Endothelial cell of umbilical vein (primary cell): ENCODE measurements at regions not wholly inside any gene's neighbourhood (a gene's known extent, or its start where the extent isn't known, plus 50 kb on each side); places are given as distances from the start of the nearest gene placed in this dataset.

Experiments used
- BruUV-seq: library from RNA; stranded (reverse); fragments of 400-500 nt; replicated peaks from 2 replicates; lab custom pipeline; 2021; lab: Mats Ljungman, UMichigan
- CTCF ChIA-PET: fragments of 300-600, 350-600 bp; sonication (Branson Sonifier 250); formaldehyde crosslinking; loops from one replicate; lab custom pipeline; 2021; ENCODE audit warnings: antibody characterized with exemption, inconsistent platforms; lab: Charles Lee
- POLR2A ChIA-PET: fragments of 300-600, 350-600 bp; sonication (Branson Sonifier 250); formaldehyde crosslinking; loops from one replicate; lab custom pipeline; 2021; ENCODE audit warnings: antibody characterized with exemption, inconsistent platforms; lab: Charles Lee
- DNase-seq: peaks from one replicate; pipeline ENCODE4 v3.0.0-alpha.2; 2011; ENCODE audit warnings: low read depth, low spot score
- FAIRE-seq: peaks from 2 replicates; lab custom pipeline; 2011; peaks lifted over from hg19 to GRCh38; lab: Jason Lieb, UNC
- H2AFZ ChIP-seq: 2 replicates; pipeline ENCODE4 v1.6.0; 2012; ENCODE audit warnings: low read depth, low read length, control low read depth, inconsistent platforms
- H3K27ac ChIP-seq: 2 replicates; pipeline ENCODE4 v1.5.1; 2011; ENCODE audit warnings: low read depth, mild to moderate bottlenecking, control low read depth, low read length, moderate library complexity; ENCODE audit not compliant: insufficient read depth
- H3K27me3 ChIP-seq, 2 experiments: 2 replicates each; pipeline versions ENCODE4 v1.6.0 to v1.6.1; 2011; ENCODE audit warnings: low read length in 2 of 2, mixed read lengths in 1 of 2; ENCODE audit not compliant: control insufficient read depth in 2 of 2, insufficient read depth in 2 of 2
- H3K36me3 ChIP-seq, 2 experiments: 2 replicates in 1 of 2; 3 replicates in 1 of 2; pipeline ENCODE4 v1.5.1; 2011; ENCODE audit warnings: low read length in 2 of 2, mild to moderate bottlenecking in 1 of 2, moderate library complexity in 1 of 2; ENCODE audit not compliant: control insufficient read depth in 2 of 2, insufficient read depth in 2 of 2; ENCODE audit errors: extremely low read depth in 1 of 2
- H3K4me1 ChIP-seq: 3 replicates; pipeline ENCODE4 v1.5.1; 2011; ENCODE audit warnings: mild to moderate bottlenecking, low read length; ENCODE audit not compliant: control insufficient read depth, insufficient read depth; ENCODE audit errors: extremely low read depth
- H3K4me2 ChIP-seq: 2 replicates; pipeline ENCODE4 v1.6.1; 2011; ENCODE audit warnings: low read length, control low read depth, mixed read lengths; ENCODE audit not compliant: insufficient read depth
- H3K4me3 ChIP-seq, 3 experiments: fragments of 200-600 bp in 1 of 3; sonication (generic), shearing (Covaris generic) in 1 of 3; replicated peaks in 1 of 3; 2 replicates each; pipeline ENCODE4 v1.5.1; 2011 to 2016; ENCODE audit warnings: control low read depth in 3 of 3, low read length in 3 of 3, mild to moderate bottlenecking in 2 of 3, inconsistent platforms in 1 of 3, low read depth in 1 of 3, moderate library complexity in 1 of 3; ENCODE audit not compliant: insufficient read depth in 1 of 3
- H3K79me2 ChIP-seq: 2 replicates; pipeline ENCODE4 v1.6.0; 2012; ENCODE audit warnings: low read length, inconsistent platforms; ENCODE audit not compliant: control insufficient read depth, insufficient read depth
- H3K9ac ChIP-seq: replicated peaks from 2 replicates; pipeline ENCODE3; 2011; ENCODE audit warnings: low read length, control low read depth; ENCODE audit not compliant: insufficient read depth; ENCODE audit errors: extremely low read depth
- H3K9me1 ChIP-seq: replicated peaks from 3 replicates; pipeline ENCODE4 v1.6.0; 2011; ENCODE audit warnings: mild to moderate bottlenecking, low read length; ENCODE audit not compliant: control insufficient read depth, insufficient read depth; ENCODE audit errors: extremely low read depth
- H3K9me3 ChIP-seq: replicated peaks from 2 replicates; pipeline ENCODE4 v1.5.1; 2012; ENCODE audit warnings: low read length, inconsistent platforms; ENCODE audit not compliant: control insufficient read depth, insufficient read depth
- H4K20me1 ChIP-seq: replicated peaks from 2 replicates; pipeline ENCODE3; 2011; ENCODE audit warnings: mild to moderate bottlenecking, low read length; ENCODE audit not compliant: control insufficient read depth, insufficient read depth; ENCODE audit errors: extremely low read depth
- EZH2 ChIP-seq: IDR thresholded peaks from 2 replicates; pipeline ENCODE4 v1.6.1; 2012; ENCODE audit warnings: borderline replicate concordance, low read depth, mild to moderate bottlenecking, moderate library complexity, low read length, inconsistent platforms; ENCODE audit not compliant: severe bottlenecking
- FOS ChIP-seq: IDR thresholded peaks from 2 replicates; pipeline ENCODE4 v1.6.1; 2011; ENCODE audit warnings: mild to moderate bottlenecking, low read length, moderate library complexity, borderline replicate concordance; ENCODE audit not compliant: insufficient read depth
- GATA2 ChIP-seq: IDR thresholded peaks from 2 replicates; pipeline ENCODE4 v1.7.0; 2011; ENCODE audit warnings: low read depth, mild to moderate bottlenecking, moderate library complexity, mixed read lengths, low read length; ENCODE audit not compliant: insufficient read length, insufficient read depth
- JUN ChIP-seq: IDR thresholded peaks from 2 replicates; pipeline ENCODE4 v1.6.1; 2011; ENCODE audit warnings: borderline replicate concordance, low read depth; ENCODE audit not compliant: insufficient read length, insufficient read depth
- POLR2A ChIP-seq: IDR thresholded peaks from 2 replicates; pipeline ENCODE4 v1.6.1; 2012; ENCODE audit warnings: low read depth, mild to moderate bottlenecking, control low read depth, low read length
- POLR2AphosphoS5 ChIP-seq: IDR thresholded peaks from 2 replicates; pipeline ENCODE4 v1.6.1; 2012; ENCODE audit warnings: low read depth, mild to moderate bottlenecking, control low read depth, low read length, moderate library complexity; ENCODE audit not compliant: insufficient read depth
- dilution Hi-C: fragments of 300-500 bp; cut with MboI; formaldehyde crosslinking; loops from one replicate; pipeline ENCODE4 v1.15.0; 2019; ENCODE audit warnings: low sequenced_read_pairs; ENCODE audit not compliant: extremely low pct_ligation_motif_present
- intact Hi-C: fragments of 100-400 bp; cut with micrococcal nuclease; formaldehyde crosslinking; loops from one replicate; pipeline ENCODE4 v1.10.0; 2022
- TF ChIP-seq, protein P1 (sequence below), 2 donors: IDR thresholded peaks; 1 replicate in 1 of 2; 2 replicates in 1 of 2; pipeline ENCODE4 v1.5.1; 2011; ENCODE audit warnings: low read length in 2 of 2, mild to moderate bottlenecking in 2 of 2, moderate library complexity in 2 of 2, control low read depth in 1 of 2, inconsistent platforms in 1 of 2, low read depth in 1 of 2; ENCODE audit not compliant: insufficient read depth in 1 of 2; ENCODE audit errors: extremely low read depth in 1 of 2
- TF ChIP-seq, protein P2 (sequence below): IDR thresholded peaks from 2 replicates; pipeline ENCODE4 v1.6.1; 2011; ENCODE audit not compliant: insufficient read depth, insufficient read length

DNA sequence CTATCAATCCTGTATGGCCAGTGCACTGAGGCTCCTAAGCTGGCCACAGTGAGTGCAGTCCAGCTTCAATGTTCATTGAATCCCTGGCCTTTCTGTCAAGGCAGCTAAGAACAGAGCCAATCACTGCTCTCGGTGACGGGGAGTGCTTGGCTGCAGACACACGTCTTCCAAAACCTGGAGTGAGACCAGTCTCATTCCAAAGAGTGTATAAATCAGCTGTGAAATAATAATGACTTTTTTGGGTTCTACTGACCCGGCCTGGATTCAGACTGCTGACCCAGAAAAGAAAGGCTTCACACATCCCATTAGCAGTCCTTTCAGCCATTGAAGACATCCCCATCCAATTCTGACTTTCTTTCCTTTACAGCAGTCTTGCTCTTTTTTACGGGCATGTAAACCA lies 665.5 kb downstream of the GBE1 start:
- H3K36me3 ChIP-seq, result no peaks in the 10 kb centered on the region
- TF ChIP-seq POLR2AphosphoS5 (no peak), JUN (no peak), FOS (no peak), POLR2A (no peak), GATA2 (no peak), EZH2 (no peak)
- TF ChIP-seq, protein P1, sequence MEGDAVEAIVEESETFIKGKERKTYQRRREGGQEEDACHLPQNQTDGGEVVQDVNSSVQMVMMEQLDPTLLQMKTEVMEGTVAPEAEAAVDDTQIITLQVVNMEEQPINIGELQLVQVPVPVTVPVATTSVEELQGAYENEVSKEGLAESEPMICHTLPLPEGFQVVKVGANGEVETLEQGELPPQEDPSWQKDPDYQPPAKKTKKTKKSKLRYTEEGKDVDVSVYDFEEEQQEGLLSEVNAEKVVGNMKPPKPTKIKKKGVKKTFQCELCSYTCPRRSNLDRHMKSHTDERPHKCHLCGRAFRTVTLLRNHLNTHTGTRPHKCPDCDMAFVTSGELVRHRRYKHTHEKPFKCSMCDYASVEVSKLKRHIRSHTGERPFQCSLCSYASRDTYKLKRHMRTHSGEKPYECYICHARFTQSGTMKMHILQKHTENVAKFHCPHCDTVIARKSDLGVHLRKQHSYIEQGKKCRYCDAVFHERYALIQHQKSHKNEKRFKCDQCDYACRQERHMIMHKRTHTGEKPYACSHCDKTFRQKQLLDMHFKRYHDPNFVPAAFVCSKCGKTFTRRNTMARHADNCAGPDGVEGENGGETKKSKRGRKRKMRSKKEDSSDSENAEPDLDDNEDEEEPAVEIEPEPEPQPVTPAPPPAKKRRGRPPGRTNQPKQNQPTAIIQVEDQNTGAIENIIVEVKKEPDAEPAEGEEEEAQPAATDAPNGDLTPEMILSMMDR (IDR thresholded peaks at IDR 0.05; ENCODE audit: extremely low read depth in 1 of 2, insufficient read depth in 1 of 2, low read depth in 1 of 2, low read length in 2 of 2), result no peak
- TF ChIP-seq, protein P2, sequence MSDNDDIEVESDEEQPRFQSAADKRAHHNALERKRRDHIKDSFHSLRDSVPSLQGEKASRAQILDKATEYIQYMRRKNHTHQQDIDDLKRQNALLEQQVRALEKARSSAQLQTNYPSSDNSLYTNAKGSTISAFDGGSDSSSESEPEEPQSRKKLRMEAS, result no peak
- FAIRE-seq (no peak), DNase-seq (no peak)
- no TSS peak for BruUV-seq
- intact Hi-C loops, result no loop called here
- dilution Hi-C loops, result no loop called here
- H3K4me1 ChIP-seq, result no peaks in the 10 kb centered on the region
- H4K20me1 ChIP-seq, result no peaks in the 10 kb centered on the region
- no peak overlapping the region for H3K9ac ChIP-seq
- H3K27ac ChIP-seq, result no peak overlapping the region
- no peaks in the 10 kb centered on the region for H3K9me3 ChIP-seq
- H3K27me3 ChIP-seq, result no peaks in the 10 kb centered on the region
- ChIA-PET POLR2A (no interaction called here), CTCF (interaction anchor here (1.0 to 1.1 kb wide), 3 partner anchors 18 to 34 kb away, joined by 3 to 4 read pairs (median 3); no protein-coding TSS in a partner anchor)
- H3K4me3 ChIP-seq, result no peak overlapping the region
- no peaks in the 10 kb centered on the region for H3K9me1 ChIP-seq
- no peak overlapping the region for H3K4me2 ChIP-seq
- H3K79me2 ChIP-seq, result no peaks in the 10 kb centered on the region
- no peak overlapping the region for H2AFZ ChIP-seq
